ENCODE measurements at regions not wholly inside any gene's neighbourhood (a gene's known extent, or its start where the extent isn't known, plus 50 kb on each side); places are given as distances from the start of the nearest gene placed in this dataset.

- in situ Hi-C loops (cut with HindIII; ENCODE audit: low pct_unique_long_range_greater_than_20kb, low sequenced_read_pairs), result no loop called here
- no peak for DNase-seq (ENCODE audit: low read depth, low spot score)
Measured at GRCh38 chr4:176484301-176484984, 164.7 kb downstream of the SPCS3 start.

GRCh38 chr4:176489001-176489400 lies 169.2 kb downstream of the SPCS3 start:
- DNase-seq (ENCODE audit: low read depth, low spot score), result no peak
- in situ Hi-C loops (cut with HindIII; ENCODE audit: low pct_unique_long_range_greater_than_20kb, low sequenced_read_pairs), result no loop called here

- in situ Hi-C loops (cut with HindIII; ENCODE audit: low pct_unique_long_range_greater_than_20kb, low sequenced_read_pairs), result no loop called here
- DNase-seq (ENCODE audit: low read depth, low spot score), result no peak
Measured at GRCh38 chr4:176492646-176493302, 173.0 kb downstream of the SPCS3 start.

- DNase-seq (ENCODE audit: low read depth, low spot score), result no peak
- in situ Hi-C loops (cut with HindIII; ENCODE audit: low pct_unique_long_range_greater_than_20kb, low sequenced_read_pairs), result no loop called here
Measured at GRCh38 chr4:176498617-176499256, 179.0 kb downstream of the SPCS3 start.

- in situ Hi-C loops (cut with HindIII; ENCODE audit: low pct_unique_long_range_greater_than_20kb, low sequenced_read_pairs), result no loop called here
- DNase-seq (ENCODE audit: low read depth, low spot score), result no peak
Measured at GRCh38 chr4:176499518-176499917, 179.8 kb downstream of the SPCS3 start.

GRCh38 chr4:176500894-176501293 lies 181.1 kb downstream of the SPCS3 start:
- no peak for DNase-seq (ENCODE audit: low read depth, low spot score)
- in situ Hi-C loops (cut with HindIII; ENCODE audit: low pct_unique_long_range_greater_than_20kb, low sequenced_read_pairs), result no loop called here

GRCh38 chr4:176504118-176504517 lies 184.4 kb downstream of the SPCS3 start:
- in situ Hi-C loops (cut with HindIII; ENCODE audit: low pct_unique_long_range_greater_than_20kb, low sequenced_read_pairs), result no loop called here
- no peak for DNase-seq (ENCODE audit: low read depth, low spot score)

- in situ Hi-C loops (cut with HindIII; ENCODE audit: low pct_unique_long_range_greater_than_20kb, low sequenced_read_pairs), result no loop called here
Measured at GRCh38 chr4:176507845-176508533, 188.2 kb downstream of the SPCS3 start.

GRCh38 chr4:176508780-176509331 lies 189.1 kb downstream of the SPCS3 start:
- DNase-seq (ENCODE audit: low read depth, low spot score), result no peak
- in situ Hi-C loops (cut with HindIII; ENCODE audit: low pct_unique_long_range_greater_than_20kb, low sequenced_read_pairs), result no loop called here

More at GRCh38 chr4:176507845-176508533, 188.2 kb downstream of the SPCS3 start:
- DNase-seq (ENCODE audit: low read depth, low spot score), result no peak

GRCh38 chr4:176525576-176525975 lies 205.8 kb downstream of the SPCS3 start:
- peak; percentile 94 for DNase-seq (ENCODE audit: low read depth, low spot score)
- in situ Hi-C loops (cut with HindIII; ENCODE audit: low pct_unique_long_range_greater_than_20kb, low sequenced_read_pairs), result no loop called here

- in situ Hi-C loops (cut with HindIII; ENCODE audit: low pct_unique_long_range_greater_than_20kb, low sequenced_read_pairs), result no loop called here
- DNase-seq (ENCODE audit: low read depth, low spot score), result no peak
Measured at GRCh38 chr4:176526704-176527103, 206.9 kb downstream of the SPCS3 start.

- in situ Hi-C loops (cut with HindIII; ENCODE audit: low pct_unique_long_range_greater_than_20kb, low sequenced_read_pairs), result no loop called here
- DNase-seq (ENCODE audit: low read depth, low spot score), result no peak
Measured at GRCh38 chr4:176529574-176529973, 209.8 kb downstream of the SPCS3 start.

- DNase-seq (ENCODE audit: low read depth, low spot score), result no peak
- in situ Hi-C loops (cut with HindIII; ENCODE audit: low pct_unique_long_range_greater_than_20kb, low sequenced_read_pairs), result no loop called here
Measured at GRCh38 chr4:176533159-176533558, 213.4 kb downstream of the SPCS3 start.

- in situ Hi-C loops (cut with HindIII; ENCODE audit: low pct_unique_long_range_greater_than_20kb, low sequenced_read_pairs), result no loop called here
- peak; percentile 59 for DNase-seq (ENCODE audit: low read depth, low spot score)
Measured at GRCh38 chr4:176534566-176534965, 214.8 kb downstream of the SPCS3 start.

GRCh38 chr4:176538217-176538925 lies 218.6 kb downstream of the SPCS3 start:
- in situ Hi-C loops (cut with HindIII; ENCODE audit: low pct_unique_long_range_greater_than_20kb, low sequenced_read_pairs), result no loop called here
- peak; percentile 72 for DNase-seq (ENCODE audit: low read depth, low spot score)

GRCh38 chr4:176539091-176539784 lies 219.5 kb downstream of the SPCS3 start:
- in situ Hi-C loops (cut with HindIII; ENCODE audit: low pct_unique_long_range_greater_than_20kb, low sequenced_read_pairs), result no loop called here
- DNase-seq (ENCODE audit: low read depth, low spot score), result peak; percentile 76

- no peak for DNase-seq (ENCODE audit: low read depth, low spot score)
Measured at GRCh38 chr4:176539785-176540175, 220.0 kb downstream of the SPCS3 start.

More at GRCh38 chr4:176539785-176540175, 220.0 kb downstream of the SPCS3 start:
- in situ Hi-C loops (cut with HindIII; ENCODE audit: low pct_unique_long_range_greater_than_20kb, low sequenced_read_pairs), result no loop called here
